GM20000 (cell line): ENCODE measurements at regions not wholly inside any gene's neighbourhood (a gene's known extent, or its start where the extent isn't known, plus 50 kb on each side); places are given as distances from the start of the nearest gene placed in this dataset.

Source experiments
- DNase-seq: peaks from one replicate; pipeline ENCODE4 v3.0.0; 2012; ENCODE audit warnings: low spot score
- CTCF ChIP-seq: IDR thresholded peaks from 2 replicates; pipeline ENCODE4 v1.5.1; 2012; ENCODE audit warnings: mild to moderate bottlenecking, control low read depth; ENCODE audit errors: extremely low read depth, missing control alignments

DNA sequence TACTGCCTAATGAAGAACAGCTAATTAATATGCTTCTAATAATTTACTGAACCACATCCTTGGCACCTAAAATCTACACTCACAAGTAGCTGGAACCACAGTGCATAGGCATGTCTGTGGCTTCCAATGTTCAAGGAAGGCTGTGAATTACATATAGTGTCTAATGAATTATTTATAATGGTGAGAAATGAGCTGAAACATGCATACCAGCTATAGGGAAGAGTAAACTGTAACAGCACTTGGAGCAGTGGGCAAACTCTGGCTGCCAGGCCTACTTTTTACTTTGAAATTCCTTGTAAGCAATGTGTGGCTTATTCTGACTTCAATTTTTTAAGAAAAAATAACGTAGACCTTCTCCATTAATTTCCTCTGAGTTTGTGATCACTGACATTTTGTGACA is 953.2 kb upstream of the CDH8 start:
- no peak for TF ChIP-seq CTCF

DNA sequence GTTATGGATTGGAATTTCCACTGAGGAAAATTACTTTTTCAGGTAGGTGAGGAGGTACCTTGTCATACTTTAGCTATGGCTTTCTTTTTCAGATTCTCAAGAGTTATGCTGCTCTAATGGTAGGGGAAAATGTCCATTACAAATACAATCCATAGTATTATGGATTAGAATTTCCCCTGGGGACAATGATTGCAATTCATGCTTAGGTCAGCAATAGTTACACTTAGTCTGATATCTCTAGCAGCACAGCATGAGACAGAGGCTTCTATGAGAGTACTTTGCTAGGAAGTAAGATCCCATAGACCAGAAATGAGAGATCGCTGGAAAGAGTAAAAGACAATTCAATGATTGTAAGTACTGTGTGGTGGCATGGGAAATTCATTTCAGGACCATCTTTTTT is 949.5 kb upstream of the CDH8 start:
- DNase-seq, result no peak
- TF ChIP-seq CTCF, result no peak

More for the DNA sequence above, 953.2 kb upstream of the CDH8 start:
- DNase-seq, result no peak

DNA sequence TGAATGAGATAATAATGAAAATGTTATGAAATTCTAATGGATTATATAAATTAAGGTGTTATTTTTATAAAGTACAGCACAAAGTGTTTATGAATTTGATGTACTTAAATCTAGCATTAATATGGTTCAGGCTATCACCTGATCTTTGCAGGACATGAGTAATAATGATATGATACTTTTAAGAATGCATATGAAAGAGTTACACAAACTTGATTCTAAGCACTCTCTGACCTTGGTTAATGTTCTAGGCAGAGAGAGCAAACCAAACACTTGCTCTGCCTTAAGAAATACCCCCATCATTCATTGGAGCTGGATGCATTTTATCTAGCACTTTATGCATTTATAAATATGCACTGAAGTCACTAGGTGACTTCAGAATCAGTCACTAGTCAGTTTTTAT is 942.2 kb upstream of the CDH8 start:
- no peak for TF ChIP-seq CTCF
- no peak for DNase-seq

DNA sequence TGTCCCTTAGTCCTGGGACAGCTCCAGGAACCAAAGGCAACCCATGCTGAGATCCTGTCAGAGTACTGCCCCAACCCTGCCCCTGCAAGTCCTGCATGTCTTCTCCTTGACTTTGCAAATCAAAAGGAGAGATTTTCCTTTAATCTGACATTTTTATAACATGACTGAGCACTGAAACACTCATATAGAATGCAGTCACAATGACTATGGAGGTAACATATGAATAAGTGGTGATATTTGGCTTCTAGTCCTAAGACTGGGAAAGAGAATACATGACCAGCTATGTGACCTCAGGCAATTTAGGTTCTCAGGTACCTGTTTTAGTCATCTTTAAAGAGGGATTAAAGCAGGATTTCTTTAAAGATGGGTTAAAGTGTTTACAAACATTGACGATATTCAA is 941.6 kb upstream of the CDH8 start:
- TF ChIP-seq CTCF, result no peak
- DNase-seq, result no peak

GRCh38 chr16:62974424-62974823 is 938.2 kb upstream of the CDH8 start:
- no peak for TF ChIP-seq CTCF
- no peak for DNase-seq

GRCh38 chr16:62970851-62971250 is 934.6 kb upstream of the CDH8 start:
- no peak for DNase-seq
- no peak for TF ChIP-seq CTCF

GRCh38 chr16:62969711-62970318 is 933.6 kb upstream of the CDH8 start:
- DNase-seq, result no peak
- TF ChIP-seq CTCF, result no peak
